ENCODE measurements at regions not wholly inside any gene's neighbourhood (a gene's known extent, or its start where the extent isn't known, plus 50 kb on each side); places are given as distances from the start of the nearest gene placed in this dataset.

DNA sequence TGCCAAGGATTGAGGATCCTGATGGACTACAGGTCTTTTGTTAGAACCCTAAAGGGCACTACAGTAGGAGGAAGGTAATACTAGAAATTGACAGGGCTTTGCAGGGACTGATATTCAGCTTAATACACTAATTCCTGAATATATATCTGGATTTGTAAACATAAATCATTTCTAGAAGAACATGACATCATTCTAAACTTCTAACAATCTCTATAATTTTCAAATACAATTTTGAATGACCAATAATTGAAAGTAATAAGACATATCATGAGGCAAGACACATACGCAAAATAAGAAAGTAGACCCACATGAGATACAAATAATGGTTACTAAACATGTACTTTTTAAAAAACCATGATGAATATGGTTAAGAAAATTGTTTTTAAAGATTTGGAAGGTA is 52.4 kb upstream of the LRRC8B start:
- no peak for TF ChIP-seq POLR2A (IDR thresholded peaks at IDR 0.05; ENCODE audit: low read depth, low read length)
- FAIRE-seq (no peak), DNase-seq (ENCODE audit: insufficient read length, low spot score) (no peak)

- DNase-seq (ENCODE audit: insufficient read length, low spot score) (no peak), FAIRE-seq (no peak)
- TF ChIP-seq POLR2A (IDR thresholded peaks at IDR 0.05; ENCODE audit: low read depth, low read length) = no peak
Observed at GRCh38 chr1:89472886-89473417, 51.7 kb upstream of the LRRC8B start.

All from H54 (cell line).